ENCODE measurements at regions not wholly inside any gene's neighbourhood (a gene's known extent, or its start where the extent isn't known, plus 50 kb on each side); places are given as distances from the start of the nearest gene placed in this dataset.

- DNase-seq = peak; percentile 21
Observed at GRCh38 chr7:25759286-25759685, 392.7 kb upstream of the NFE2L3 start.

GRCh38 chr7:25759748-25760147 lies 392.2 kb upstream of the NFE2L3 start:
- peak; percentile 83 for DNase-seq

GRCh38 chr7:25762511-25763462 lies 389.2 kb upstream of the NFE2L3 start:
- DNase-seq = no peak

- DNase-seq = no peak
Observed at GRCh38 chr7:25763463-25763860, 388.5 kb upstream of the NFE2L3 start.

GRCh38 chr7:25765110-25765655 lies 386.8 kb upstream of the NFE2L3 start:
- DNase-seq = no peak

GRCh38 chr7:25770235-25770634 lies 381.8 kb upstream of the NFE2L3 start:
- DNase-seq = no peak

- DNase-seq = no peak
Observed at GRCh38 chr7:25770670-25771069, 381.3 kb upstream of the NFE2L3 start.

- DNase-seq = no peak
Observed at GRCh38 chr7:25771491-25771890, 380.5 kb upstream of the NFE2L3 start.

- no peak for DNase-seq
Observed at GRCh38 chr7:25772802-25773201, 379.2 kb upstream of the NFE2L3 start.

GRCh38 chr7:25774675-25775074 lies 377.3 kb upstream of the NFE2L3 start:
- no peak for DNase-seq

- DNase-seq = no peak
Observed at GRCh38 chr7:25775570-25775969, 376.4 kb upstream of the NFE2L3 start.

- DNase-seq = no peak
Observed at GRCh38 chr7:25775999-25776743, 375.8 kb upstream of the NFE2L3 start.

GRCh38 chr7:25776744-25777123 lies 375.3 kb upstream of the NFE2L3 start:
- DNase-seq = no peak

- peak; percentile 45 for DNase-seq
Observed at GRCh38 chr7:25777969-25778708, 373.9 kb upstream of the NFE2L3 start.

GRCh38 chr7:25779002-25779546 lies 372.9 kb upstream of the NFE2L3 start:
- DNase-seq = no peak

GRCh38 chr7:25780904-25781303 lies 371.1 kb upstream of the NFE2L3 start:
- no peak for DNase-seq

- DNase-seq = peak; percentile 39
Observed at GRCh38 chr7:25781704-25782103, 370.3 kb upstream of the NFE2L3 start.

GRCh38 chr7:25786936-25787335 lies 365.1 kb upstream of the NFE2L3 start:
- DNase-seq = no peak

- DNase-seq = no peak
Observed at GRCh38 chr7:25787336-25787735, 364.7 kb upstream of the NFE2L3 start.

- no peak for DNase-seq
Observed at GRCh38 chr7:25788371-25788770, 363.6 kb upstream of the NFE2L3 start.

GRCh38 chr7:25788961-25789620 lies 362.9 kb upstream of the NFE2L3 start:
- DNase-seq = no peak
